WI38 (cell line): ENCODE measurements at regions not wholly inside any gene's neighbourhood (a gene's known extent, or its start where the extent isn't known, plus 50 kb on each side); places are given as distances from the start of the nearest gene placed in this dataset.
"Not testable (repeated sequence)": the region's sequence is repeated elsewhere in the genome, so short reads cannot be mapped to it uniquely, and the experiment has no call there.

Experiments
- H3K4me3 ChIP-seq: 2 replicates; pipeline ENCODE4 v1.5.1; 2011; ENCODE audit warnings: low read depth, mild to moderate bottlenecking, control low read depth, low read length
- TF ChIP-seq, protein P1 (sequence below): IDR thresholded peaks from 2 replicates; pipeline ENCODE4 v1.5.1; 2012; ENCODE audit warnings: low read depth, mild to moderate bottlenecking, control low read depth, low read length

DNA sequence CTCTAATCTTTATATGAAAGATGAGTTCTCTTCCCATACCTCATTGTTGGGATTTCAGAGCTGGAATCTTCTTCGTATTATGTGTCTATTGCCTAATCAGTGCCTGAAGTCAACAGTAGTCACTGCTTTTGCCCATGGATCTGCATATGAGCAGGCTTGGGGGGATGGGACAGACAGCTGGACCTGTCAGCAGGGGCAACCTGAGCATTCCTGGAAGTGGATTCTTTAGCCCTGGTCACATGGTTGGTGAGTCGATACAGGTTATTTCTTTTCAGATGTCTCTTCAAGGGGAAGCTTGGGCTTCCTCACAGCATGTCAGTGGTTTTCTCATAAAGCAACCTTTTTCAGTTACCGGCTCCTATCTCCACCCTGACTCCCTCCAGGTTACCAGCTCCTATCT lies 97.3 kb upstream of the RBM19 start:
- TF ChIP-seq, protein P1, sequence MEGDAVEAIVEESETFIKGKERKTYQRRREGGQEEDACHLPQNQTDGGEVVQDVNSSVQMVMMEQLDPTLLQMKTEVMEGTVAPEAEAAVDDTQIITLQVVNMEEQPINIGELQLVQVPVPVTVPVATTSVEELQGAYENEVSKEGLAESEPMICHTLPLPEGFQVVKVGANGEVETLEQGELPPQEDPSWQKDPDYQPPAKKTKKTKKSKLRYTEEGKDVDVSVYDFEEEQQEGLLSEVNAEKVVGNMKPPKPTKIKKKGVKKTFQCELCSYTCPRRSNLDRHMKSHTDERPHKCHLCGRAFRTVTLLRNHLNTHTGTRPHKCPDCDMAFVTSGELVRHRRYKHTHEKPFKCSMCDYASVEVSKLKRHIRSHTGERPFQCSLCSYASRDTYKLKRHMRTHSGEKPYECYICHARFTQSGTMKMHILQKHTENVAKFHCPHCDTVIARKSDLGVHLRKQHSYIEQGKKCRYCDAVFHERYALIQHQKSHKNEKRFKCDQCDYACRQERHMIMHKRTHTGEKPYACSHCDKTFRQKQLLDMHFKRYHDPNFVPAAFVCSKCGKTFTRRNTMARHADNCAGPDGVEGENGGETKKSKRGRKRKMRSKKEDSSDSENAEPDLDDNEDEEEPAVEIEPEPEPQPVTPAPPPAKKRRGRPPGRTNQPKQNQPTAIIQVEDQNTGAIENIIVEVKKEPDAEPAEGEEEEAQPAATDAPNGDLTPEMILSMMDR, result no peak
- no peak overlapping the region for H3K4me3 ChIP-seq

DNA sequence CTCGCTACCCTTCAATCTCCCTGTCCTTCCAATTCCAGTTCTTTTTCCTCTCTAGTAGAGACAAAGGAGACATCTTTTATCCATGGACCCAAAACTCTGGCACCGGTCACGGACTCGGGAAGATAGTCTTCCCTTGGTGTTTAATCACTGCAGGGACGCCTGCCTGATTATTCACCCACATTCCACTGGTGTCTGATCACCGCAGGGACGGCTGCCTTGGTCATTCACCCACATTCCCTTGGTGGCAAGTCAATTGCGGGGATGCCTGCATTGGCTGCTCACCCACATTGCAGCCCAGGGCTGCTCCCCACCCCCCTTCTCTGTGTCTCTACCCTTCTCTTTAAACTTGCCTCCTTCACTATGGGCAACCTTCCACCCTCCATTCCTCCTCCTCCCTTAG lies 90.2 kb upstream of the RBM19 start:
- not testable (repeated sequence) for H3K4me3 ChIP-seq

DNA sequence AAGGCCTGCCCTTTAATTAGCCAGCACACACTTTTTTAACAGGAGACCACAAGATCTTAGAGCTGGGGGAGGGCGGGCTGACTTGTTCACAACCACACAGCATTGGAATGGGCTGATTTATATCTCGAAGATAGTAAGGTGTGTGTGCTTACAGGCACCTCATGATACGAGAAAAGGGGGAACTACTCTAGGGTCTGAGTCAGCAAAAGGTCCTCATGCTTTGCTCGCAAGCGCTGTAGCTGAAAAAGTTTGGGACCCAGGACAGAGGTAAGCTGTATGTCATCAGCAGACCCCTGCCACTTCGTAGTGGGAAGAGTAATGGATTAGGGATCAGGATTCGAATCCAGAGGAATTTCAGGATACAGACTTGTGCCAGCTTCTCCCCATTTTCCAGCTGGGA lies 88.9 kb upstream of the RBM19 start:
- TF ChIP-seq, protein P1, result no peak
- H3K4me3 ChIP-seq, result no peak overlapping the region

DNA sequence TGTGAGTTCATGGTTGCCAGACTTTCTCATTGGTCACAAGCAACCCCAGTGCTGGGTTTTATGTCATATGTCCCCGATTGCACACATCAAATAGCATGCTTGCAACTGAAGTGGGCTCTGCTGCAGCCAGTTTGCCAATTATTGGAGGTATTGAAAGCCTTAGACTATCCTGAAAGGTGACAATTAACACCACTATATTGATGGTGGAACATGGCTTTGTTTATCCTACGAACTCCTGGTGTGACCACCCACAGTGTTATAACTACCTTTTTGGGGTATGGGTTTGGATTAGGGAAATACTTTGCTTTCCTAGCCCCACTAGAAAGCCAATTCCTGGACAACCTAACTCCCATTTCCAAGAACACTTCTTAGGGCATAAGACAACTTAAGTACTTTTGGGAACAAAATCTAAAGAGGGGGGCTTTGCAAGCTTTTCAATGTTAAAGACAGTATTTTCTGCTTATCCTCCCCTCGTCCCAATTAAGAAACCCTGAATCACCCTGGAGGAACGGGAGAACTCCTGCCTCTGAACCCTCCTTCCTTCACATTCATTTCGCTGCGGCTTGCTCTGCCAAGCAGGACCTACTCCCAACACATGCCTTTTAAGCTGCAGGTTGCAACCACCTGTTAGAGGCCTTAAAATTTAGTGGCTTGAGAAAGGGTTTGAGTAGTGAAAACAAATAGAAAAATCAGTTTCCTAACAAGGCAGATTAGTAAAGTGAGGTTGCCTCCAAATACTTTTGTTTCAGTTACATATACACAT lies 80.3 kb upstream of the RBM19 start:
- TF ChIP-seq, protein P1, result no peak
- no peak overlapping the region for H3K4me3 ChIP-seq

DNA sequence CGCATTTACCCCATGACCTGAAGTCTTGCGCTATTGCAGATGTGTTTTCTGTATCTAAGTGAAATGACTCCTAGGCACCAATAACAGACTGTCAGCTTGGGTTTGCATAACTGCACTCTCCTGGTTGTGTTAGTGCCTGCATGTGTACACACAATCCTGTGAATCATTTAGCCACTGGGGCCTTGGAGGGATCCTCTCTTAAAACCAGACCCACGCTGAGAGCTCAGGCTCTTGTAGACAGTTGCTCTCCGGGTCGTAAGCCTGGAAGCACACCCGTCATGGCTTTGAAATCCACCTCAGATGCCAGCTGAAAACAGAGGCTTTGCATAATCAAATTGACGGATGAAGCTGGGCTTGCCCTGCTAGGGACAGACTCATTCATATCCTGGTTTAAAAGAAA lies 79.2 kb upstream of the RBM19 start:
- no peak overlapping the region for H3K4me3 ChIP-seq
- TF ChIP-seq, protein P1, result no peak

DNA sequence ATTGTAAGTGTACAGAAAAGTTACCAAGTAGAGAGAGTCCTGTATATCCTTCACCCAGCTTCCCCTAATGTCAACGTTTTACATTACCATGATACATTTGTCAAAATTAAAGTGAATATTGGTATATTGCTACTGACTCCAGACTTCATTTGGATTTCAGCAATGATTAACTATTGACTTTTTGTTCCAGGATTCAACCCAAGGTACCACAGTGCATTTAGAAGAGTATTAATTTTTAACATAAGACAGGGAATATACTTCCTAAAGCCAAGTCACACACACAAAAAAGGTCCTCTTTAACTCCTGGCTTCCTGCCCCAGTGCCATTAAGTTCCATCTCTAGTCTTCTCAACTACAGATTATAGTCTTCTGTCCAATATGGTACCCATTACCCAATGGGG lies 75.5 kb upstream of the RBM19 start:
- H3K4me3 ChIP-seq, result no peak overlapping the region
- TF ChIP-seq, protein P1, result no peak

DNA sequence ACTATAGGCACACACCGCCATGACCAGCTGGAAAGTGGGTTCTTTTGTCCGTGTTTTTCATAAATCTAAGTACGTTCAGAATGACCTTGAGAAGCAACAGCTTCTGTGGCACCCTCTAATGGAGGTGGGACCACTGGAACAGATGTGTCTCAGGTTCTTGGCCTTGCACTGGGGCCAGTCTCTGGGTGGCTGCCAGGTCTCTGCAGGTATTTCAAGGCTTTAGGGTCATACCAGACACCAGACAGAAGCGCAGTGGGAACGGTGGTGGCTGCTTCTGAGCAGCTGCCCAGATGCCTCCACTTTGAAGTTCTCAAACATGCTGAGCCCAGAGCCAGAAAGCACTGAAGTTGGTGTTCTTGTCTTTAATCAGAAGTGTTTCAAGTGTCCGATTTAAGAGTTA lies 75.0 kb upstream of the RBM19 start:
- no peak overlapping the region for H3K4me3 ChIP-seq
- TF ChIP-seq, protein P1, result no peak

DNA sequence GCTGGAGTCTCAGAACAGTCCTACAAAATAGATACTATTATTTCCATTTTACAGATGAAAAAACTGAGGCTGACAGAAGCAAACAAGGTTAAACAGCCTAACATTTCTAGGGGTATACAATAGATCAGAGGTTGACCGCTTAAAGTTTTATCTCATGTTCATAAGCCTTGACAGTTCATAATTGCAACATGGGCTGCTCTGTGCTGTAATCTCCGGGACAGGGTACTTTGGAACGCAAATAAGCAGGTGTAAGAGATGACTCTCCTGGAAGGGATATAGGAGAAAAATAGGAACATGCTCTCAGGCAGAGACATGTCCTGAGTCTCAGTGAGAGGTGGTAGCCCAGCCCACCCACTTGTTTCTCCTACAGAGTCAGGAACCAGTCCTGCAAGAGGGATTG lies 72.8 kb upstream of the RBM19 start:
- TF ChIP-seq, protein P1, result no peak
- no peak overlapping the region for H3K4me3 ChIP-seq
